Cardiac muscle cell (in vitro differentiated cells and primary cell): ENCODE measurements at regions not wholly inside any gene's neighbourhood (a gene's known extent, or its start where the extent isn't known, plus 50 kb on each side); places are given as distances from the start of the nearest gene placed in this dataset.

ENCODE experiments used
- DNase-seq, 2 donors: peaks; one replicate each; pipeline versions ENCODE4 v3.0.0 to v3.0.0-alpha.2; 2010 to 2017; ENCODE audit warnings: low read depth in 1 of 2, low spot score in 1 of 2
- H3K27ac ChIP-seq: fragments of 200-600 bp; sonication (generic); 2 replicates; pipeline ENCODE4 v1.5.1; 2016
- H3K27me3 ChIP-seq: fragments of 200-600 bp; sonication (generic); 2 replicates; pipeline ENCODE4 v1.6.0; 2016; ENCODE audit warnings: control low read depth
- H3K36me3 ChIP-seq: fragments of 200-600 bp; sonication (generic); 2 replicates; pipeline ENCODE4 v1.5.1; 2016; ENCODE audit warnings: control low read depth
- H3K4me1 ChIP-seq: fragments of 200-600 bp; sonication (generic); 2 replicates; pipeline ENCODE4 v1.8.1; 2017; ENCODE audit warnings: low read depth, mild to moderate bottlenecking, mixed run types
- H3K4me3 ChIP-seq: fragments of 200-600 bp; sonication (generic); 2 replicates; pipeline ENCODE4 v1.5.1; 2016; ENCODE audit warnings: mild to moderate bottlenecking
- H3K9me3 ChIP-seq: fragments of 200-600 bp; sonication (generic); 2 replicates; pipeline ENCODE4 v1.5.1; 2017; ENCODE audit warnings: low read depth, mild to moderate bottlenecking, control low read depth
- CTCF ChIP-seq: IDR thresholded peaks from 2 replicates; pipeline ENCODE4 v1.5.1; 2012; ENCODE audit warnings: low read depth, mild to moderate bottlenecking, low read length

DNA sequence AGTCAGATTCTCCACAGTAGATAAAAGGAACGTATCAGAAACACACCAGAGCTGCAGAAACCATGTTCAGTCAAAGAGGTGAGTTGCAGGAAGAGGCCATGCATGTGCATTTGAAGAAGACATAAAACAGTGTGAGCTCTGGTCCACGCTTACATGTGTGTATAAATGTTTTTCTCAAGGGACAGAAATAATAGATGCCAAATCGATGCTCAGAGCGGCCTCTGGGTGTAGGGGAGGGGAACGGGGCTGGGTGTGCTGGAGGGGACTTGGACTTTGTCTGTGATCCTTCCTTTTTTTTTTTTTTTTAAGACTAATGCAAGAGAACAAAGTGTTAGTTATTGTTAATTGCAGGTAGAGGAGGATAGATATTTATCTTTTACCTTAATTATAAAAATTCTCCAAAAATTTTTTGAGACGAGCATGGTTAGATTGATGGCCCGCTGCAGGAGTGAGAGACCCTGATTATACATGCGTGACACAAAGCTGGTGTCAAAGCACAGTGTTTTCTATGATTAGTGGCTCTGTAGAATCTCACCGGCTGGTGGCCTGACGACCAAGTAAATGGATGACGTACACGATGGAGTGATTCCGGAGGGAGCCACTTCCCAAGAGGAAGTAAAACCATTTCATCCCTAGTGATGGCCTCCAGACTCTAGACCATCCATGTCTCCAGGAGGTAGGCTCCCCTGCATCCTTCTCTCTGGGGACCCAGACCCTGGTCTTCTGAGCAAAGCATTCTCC is 240.2 kb downstream of the ENGASE start:
- Histone ChIP-seq H3K9me3 (no peaks in the 10 kb centered on the region), H3K27me3 (no peaks in the 10 kb centered on the region), H3K27ac (no peak overlapping the region), H3K4me1 (no peaks in the 10 kb centered on the region), H3K4me3 (no peak overlapping the region), H3K36me3 (no peaks in the 10 kb centered on the region)
- no peak for DNase-seq
- no peak for TF ChIP-seq CTCF

GRCh38 chr17:79311373-79311772 is 236.7 kb downstream of the ENGASE start:
- Histone ChIP-seq H3K4me3 (no peak overlapping the region), H3K4me1 (no peaks in the 10 kb centered on the region), H3K36me3 (no peaks in the 10 kb centered on the region), H3K27me3 (no peaks in the 10 kb centered on the region), H3K9me3 (no peaks in the 10 kb centered on the region), H3K27ac (no peak overlapping the region)
- TF ChIP-seq CTCF, result no peak
- no peak for DNase-seq

DNA sequence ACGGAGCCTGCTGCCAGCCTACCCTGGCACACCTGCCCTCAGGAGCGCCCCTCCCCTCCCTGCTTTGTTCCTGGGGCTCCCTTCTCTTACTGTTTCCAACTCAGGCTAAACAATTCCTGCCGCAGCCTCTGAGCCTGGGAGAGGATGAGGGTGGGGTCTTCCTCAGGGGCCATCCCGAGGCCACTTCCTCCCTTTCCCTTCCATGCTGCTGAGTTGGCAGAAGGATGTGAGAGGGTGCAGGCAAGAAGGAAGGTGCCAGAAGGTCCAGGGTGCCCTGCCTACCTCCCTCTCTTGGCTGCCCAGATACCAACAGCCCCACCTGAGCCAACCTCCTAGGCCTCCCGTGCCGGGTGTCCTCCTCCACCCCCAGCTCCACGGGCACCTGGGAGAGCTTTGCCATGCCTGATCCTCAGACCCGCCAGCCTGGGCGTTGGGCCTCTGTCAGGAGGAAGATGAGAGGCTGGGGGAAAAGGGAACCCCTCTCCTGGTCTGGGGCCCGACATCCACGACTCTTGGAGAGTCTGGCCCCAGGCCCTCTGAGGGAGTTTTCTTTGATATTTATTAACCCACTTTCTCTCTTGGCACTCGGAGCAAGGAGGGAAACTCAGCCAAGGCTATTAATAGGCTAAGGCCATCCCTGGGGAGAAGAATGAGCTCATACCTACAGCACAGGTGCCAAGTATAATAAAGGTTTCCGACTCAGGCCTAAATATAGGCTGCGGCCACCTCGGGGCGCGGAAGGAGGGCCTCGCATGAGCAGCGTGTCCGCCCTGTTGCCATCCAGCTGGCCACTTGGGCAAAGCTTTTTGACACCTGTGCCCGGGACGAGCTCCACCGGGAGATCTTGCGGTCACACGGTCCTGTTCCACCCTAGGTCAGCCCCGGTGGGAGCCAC is 232.0 kb downstream of the ENGASE start:
- Histone ChIP-seq H3K4me3 (no peak overlapping the region), H3K36me3 (no peaks in the 10 kb centered on the region), H3K9me3 (no peaks in the 10 kb centered on the region), H3K4me1 (no peaks in the 10 kb centered on the region), H3K27ac (no peak overlapping the region), H3K27me3 (no peaks in the 10 kb centered on the region)
- no peak for DNase-seq
- no peak for TF ChIP-seq CTCF

DNA sequence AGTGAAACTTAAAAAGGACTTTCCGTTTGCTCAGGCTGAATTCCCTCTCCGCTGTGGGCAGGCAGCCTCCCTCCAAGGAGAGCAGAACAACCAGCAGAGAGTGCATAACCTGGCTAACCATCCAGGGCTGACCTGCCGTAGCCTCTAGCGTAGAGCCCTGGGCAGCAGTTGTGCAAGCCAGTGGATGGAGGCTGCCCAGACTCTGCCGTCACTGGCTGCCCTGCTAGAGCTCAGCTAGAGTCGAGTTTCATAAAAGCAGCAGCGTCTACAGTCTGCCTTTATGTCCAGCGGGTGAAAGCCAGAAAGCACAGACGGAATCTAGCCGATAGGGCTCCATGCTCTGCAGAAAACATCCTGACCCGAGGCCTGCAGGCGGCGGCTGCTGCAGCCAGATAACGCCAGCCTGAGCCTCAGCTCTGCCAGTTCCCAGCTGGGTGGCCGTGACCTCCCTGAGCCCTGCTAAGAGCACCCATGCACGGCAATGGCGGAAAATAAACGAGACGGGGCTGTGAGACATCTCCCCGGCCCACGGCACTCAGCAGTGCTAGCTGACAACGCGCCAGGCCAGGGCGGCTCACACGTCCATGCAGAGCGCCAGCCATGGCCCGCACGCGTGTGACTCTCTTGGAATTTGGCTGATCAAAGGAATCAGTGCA is 231.3 kb downstream of the ENGASE start:
- no peak for TF ChIP-seq CTCF
- H3K27ac ChIP-seq, result no peak overlapping the region
- H3K4me3 ChIP-seq, result no peak overlapping the region
- H3K4me1 ChIP-seq, result no peaks in the 10 kb centered on the region
- no peaks in the 10 kb centered on the region for H3K9me3 ChIP-seq
- H3K27me3 ChIP-seq, result no peaks in the 10 kb centered on the region
- DNase-seq, result peak in 1 of 2 donors; percentile 8
- H3K36me3 ChIP-seq, result no peaks in the 10 kb centered on the region

DNA sequence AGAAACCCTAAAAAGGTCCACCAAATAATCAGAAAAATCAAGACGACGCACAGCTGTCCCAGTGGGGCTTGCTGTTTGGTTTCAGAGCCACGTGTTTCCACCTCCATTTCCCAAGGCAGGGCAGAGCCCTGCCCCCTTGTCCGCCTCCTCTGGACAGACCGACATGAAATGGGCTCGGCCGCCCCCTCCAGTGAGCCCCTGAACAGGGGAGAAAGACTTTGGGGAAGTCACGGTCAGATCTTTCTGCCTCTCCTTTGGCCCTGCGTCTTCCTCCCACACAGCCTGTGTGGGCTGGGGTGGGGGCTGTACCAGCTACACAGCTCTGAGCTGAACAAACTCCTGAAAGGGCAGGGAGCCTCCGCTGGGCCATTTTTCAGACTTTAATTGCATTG is 230.7 kb downstream of the ENGASE start:
- no peaks in the 10 kb centered on the region for H3K27me3 ChIP-seq
- TF ChIP-seq CTCF, result no peak

More for the DNA sequence above, 230.7 kb downstream of the ENGASE start:
- H3K27ac ChIP-seq, result no peak overlapping the region
- H3K4me3 ChIP-seq, result no peak overlapping the region
- no peaks in the 10 kb centered on the region for H3K4me1 ChIP-seq
- no peaks in the 10 kb centered on the region for H3K36me3 ChIP-seq
- H3K9me3 ChIP-seq, result no peaks in the 10 kb centered on the region
- DNase-seq, result no peak
